Activated CD4-positive, alpha-beta T cell treated with anti-CD3 and anti-CD28 coated beads for 36 hours (primary cell): ENCODE measurements at regions not wholly inside any gene's neighbourhood (a gene's known extent, or its start where the extent isn't known, plus 50 kb on each side); places are given as distances from the start of the nearest gene placed in this dataset.

ENCODE experiments used
- ATAC-seq: fragments of 200-7000 bp; cut with Tn5 transposase; one replicate; pipeline ENCODE4 v1.10.0; 2021; ENCODE audit warnings: mild to moderate bottlenecking, moderate library complexity
- CTCF ChIA-PET: fragments of 350-600 bp; sonication (Branson Sonifier 250); formaldehyde crosslinking; loops from one replicate; lab custom pipeline; 2021; ENCODE audit warnings: antibody characterized with exemption; lab: Charles Lee
- POLR2A ChIA-PET: fragments of 350-600 bp; sonication (Branson Sonifier 250); formaldehyde crosslinking; loops from one replicate; lab custom pipeline; 2021; ENCODE audit warnings: antibody characterized with exemption, inconsistent platforms; lab: Charles Lee
- DNase-seq: peaks from one replicate; pipeline ENCODE4 v3.0.0-alpha.2; 2020
- H3K27ac Mint-ChIP-seq: one replicate; pipeline ENCODE4 v1.8.0; 2021; ENCODE audit warnings: mixed read lengths
- H3K27me3 Mint-ChIP-seq: one replicate; pipeline ENCODE4 v1.8.0; 2021; ENCODE audit warnings: mixed read lengths
- H3K36me3 Mint-ChIP-seq: one replicate; pipeline ENCODE4 v1.8.0; 2021; ENCODE audit warnings: low read depth, mixed read lengths
- H3K4me1 Mint-ChIP-seq: one replicate; pipeline ENCODE4 v1.8.0; 2021; ENCODE audit warnings: mixed read lengths
- H3K4me3 Mint-ChIP-seq: one replicate; pipeline ENCODE4 v1.8.0; 2021; ENCODE audit warnings: mild to moderate bottlenecking, moderate library complexity, mixed read lengths
- H3K9me3 Mint-ChIP-seq: one replicate; pipeline ENCODE4 v1.8.0; 2021; ENCODE audit warnings: low read depth, mixed read lengths
- intact Hi-C, 2 experiments: fragments of 100-400 bp; cut with DNase I in 1 of 2; cut with micrococcal nuclease in 1 of 2; formaldehyde crosslinking; loops; one replicate each; pipeline versions ENCODE4 v1.14.2 to v1.15.1; 2022 to 2024; cut with DNase I, micrococcal nuclease

DNA sequence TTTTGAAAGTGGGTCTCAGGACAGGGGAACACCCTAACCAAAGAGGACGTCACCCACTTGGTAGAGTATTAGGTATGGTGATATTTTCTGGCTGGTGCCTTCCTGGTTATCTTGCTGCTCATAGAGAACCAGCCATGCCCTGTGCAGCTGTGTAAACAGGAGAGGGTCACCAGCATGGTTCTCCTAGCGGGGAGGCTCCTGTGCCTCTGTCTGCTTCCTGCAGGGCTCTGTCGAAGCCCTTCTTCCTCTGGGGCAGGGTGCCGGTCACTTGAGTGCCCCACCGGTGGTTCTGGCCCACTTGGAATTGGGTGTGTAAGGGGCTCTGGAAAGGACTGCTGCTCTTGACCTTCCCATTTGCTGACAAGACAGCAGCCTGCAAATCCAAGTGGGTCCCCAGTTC, 80.5 kb upstream of the KCNK12 start:
- ChIA-PET CTCF (interaction anchor here (0.8 kb wide), 1 partner anchor 634 kb away, joined by 4 read pairs; no protein-coding TSS in a partner anchor), POLR2A (no interaction called here)
- Mint-ChIP-seq H3K4me3 (no peak overlapping the region), H3K4me1 (no peaks in the 10 kb centered on the region), H3K27me3 (peaks cover 2% of the 10 kb centered on the region), H3K36me3 (no peaks in the 10 kb centered on the region), H3K27ac (no peak overlapping the region), H3K9me3 (no peaks in the 10 kb centered on the region)
- ATAC-seq (no peak), DNase-seq (no peak)
- intact Hi-C loops = no loop called here

DNA sequence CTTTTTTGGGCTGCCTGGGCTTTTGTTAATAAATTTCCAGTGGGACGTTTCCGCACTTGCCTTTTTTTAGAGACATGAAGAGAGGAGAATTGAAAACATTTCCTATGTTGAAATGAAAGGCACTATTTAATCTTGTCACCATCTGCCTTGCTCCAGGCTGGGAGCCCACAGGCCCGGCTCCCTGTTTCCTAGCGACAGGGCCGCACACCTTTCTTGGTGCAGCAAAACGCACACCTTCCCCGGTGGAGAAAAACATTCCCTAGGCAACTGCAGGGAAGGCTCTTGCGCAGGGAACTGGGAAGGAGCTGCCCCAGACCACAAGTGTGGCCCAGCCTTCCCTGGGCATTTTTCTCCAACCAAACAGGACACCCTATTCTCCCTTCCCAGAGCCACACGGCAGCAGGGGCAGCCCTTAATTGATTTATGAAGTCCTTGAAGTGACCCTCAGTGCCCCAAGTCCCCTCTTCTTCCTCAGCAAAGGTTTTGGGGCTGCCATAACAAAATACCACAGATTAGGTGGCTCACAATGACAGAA, 79.3 kb upstream of the KCNK12 start:
- ChIA-PET POLR2A (no interaction called here), CTCF (no interaction called here)
- ATAC-seq = no peak
- Mint-ChIP-seq H3K4me1 (no peaks in the 10 kb centered on the region), H3K4me3 (no peak overlapping the region), H3K36me3 (no peaks in the 10 kb centered on the region), H3K27me3 (peaks cover 2% of the 10 kb centered on the region), H3K9me3 (no peaks in the 10 kb centered on the region), H3K27ac (no peak overlapping the region)
- DNase-seq = no peak
- intact Hi-C loops = no loop called here

DNA sequence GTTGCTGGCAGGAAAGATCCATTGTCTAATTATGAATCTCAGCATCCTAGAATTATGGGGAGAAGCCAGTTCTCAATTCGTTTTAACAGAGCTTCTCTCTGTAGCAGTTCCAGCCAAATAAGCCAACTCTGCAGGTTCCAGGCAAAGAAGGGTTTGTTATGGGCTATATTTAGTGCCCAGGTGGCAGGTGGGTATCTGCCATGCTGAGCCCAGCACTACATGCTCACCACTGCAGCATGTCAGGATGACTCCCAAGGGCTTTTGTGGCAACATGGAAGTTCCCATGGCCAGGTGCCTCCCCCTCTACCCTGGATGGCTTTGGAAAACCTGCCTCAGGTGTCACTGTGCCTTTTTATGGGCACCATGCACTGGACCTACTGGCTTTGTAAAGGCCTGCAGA, 74.5 kb upstream of the KCNK12 start:
- no peak for ATAC-seq
- no peaks in the 10 kb centered on the region for H3K4me1 Mint-ChIP-seq
- POLR2A ChIA-PET = no interaction called here
- no peaks in the 10 kb centered on the region for H3K36me3 Mint-ChIP-seq
- no peak overlapping the region for H3K4me3 Mint-ChIP-seq
- no peak overlapping the region for H3K27ac Mint-ChIP-seq
- DNase-seq = no peak
- H3K27me3 Mint-ChIP-seq = peaks cover 4% of the 10 kb centered on the region
- intact Hi-C loops = no loop called here
- H3K9me3 Mint-ChIP-seq = no peaks in the 10 kb centered on the region
- CTCF ChIA-PET = no interaction called here

DNA sequence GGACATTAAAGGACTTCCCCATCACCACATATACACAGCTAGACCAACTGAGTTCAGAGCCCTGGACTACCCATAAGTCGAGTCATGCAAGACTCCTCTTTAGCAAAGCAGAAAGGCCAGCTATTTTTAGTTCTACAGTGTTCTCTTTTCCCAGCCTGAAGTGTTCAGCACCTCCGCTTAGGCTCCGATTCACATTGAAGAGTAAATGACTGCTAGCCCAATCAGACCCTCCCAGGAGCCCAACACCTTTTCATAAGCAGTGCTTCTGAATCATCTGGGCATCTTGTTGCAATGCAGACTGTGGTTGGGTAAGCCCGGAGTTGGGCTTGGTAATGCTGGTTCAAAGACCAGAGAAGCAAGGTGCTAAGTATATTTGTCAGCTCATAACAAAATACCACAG, 73.6 kb upstream of the KCNK12 start:
- Mint-ChIP-seq H3K36me3 (no peaks in the 10 kb centered on the region), H3K4me3 (no peak overlapping the region)
- ATAC-seq = no peak

DNA sequence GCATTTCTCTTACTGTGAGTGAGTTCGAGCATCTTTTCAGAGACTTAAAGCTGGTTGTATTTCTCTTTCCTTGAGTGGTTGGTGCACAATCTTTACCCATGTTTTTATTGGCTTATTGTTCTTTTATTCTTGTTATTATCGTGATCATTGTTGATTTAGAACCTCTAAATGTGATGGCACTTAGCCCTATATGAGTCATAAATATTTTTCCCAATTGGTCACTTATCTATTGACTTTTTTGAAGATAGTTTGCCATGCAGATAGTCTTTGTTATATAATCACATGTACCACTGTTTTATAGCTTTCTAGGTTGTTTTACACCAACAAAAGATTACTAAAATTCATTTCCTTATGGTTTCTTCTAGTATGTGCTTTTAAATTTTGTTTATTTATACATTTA, 70.6 kb upstream of the KCNK12 start:
- ATAC-seq (no peak), DNase-seq (no peak)
- no peaks in the 10 kb centered on the region for H3K4me1 Mint-ChIP-seq
- CTCF ChIA-PET = interaction anchor here (0.6 to 1.0 kb wide), 2 partner anchors 126 to 143 kb away, joined by 3 read pairs; no protein-coding TSS in a partner anchor
- no peak overlapping the region for H3K27ac Mint-ChIP-seq
- peaks cover 2% of the 10 kb centered on the region for H3K27me3 Mint-ChIP-seq
- H3K4me3 Mint-ChIP-seq = no peak overlapping the region
- intact Hi-C loops = no loop called here
- H3K36me3 Mint-ChIP-seq = no peaks in the 10 kb centered on the region
- POLR2A ChIA-PET = no interaction called here
- H3K9me3 Mint-ChIP-seq = peaks cover 6% of the 10 kb centered on the region

More for the DNA sequence above, 73.6 kb upstream of the KCNK12 start:
- Mint-ChIP-seq H3K27me3 (peaks cover 4% of the 10 kb centered on the region), H3K4me1 (no peaks in the 10 kb centered on the region), H3K27ac (no peak overlapping the region), H3K9me3 (no peaks in the 10 kb centered on the region)
- POLR2A ChIA-PET = no interaction called here
- CTCF ChIA-PET = interaction anchor here (1.5 kb wide), 1 partner anchor 12 kb away, joined by 4 read pairs; no protein-coding TSS in a partner anchor
- no peak for DNase-seq
- intact Hi-C loops = no loop called here

DNA sequence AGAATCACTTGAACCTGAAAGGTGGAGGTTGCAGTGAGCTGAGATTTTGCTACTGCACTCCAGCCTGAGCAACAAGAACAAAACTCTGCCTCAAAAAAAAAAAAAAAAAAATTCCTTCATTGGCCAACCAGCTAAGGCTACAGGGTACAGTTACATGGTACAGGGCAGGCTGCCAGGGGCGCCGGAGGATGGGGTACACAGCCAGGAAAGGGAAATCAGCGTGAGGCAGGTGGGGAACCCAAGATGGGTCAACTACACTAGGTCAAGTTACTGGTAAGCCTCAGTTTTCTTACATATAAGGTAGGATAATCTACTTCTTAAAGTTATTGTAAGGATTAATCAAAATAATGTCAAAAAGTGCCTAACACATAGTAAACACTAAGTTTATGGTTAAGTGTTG, 69.6 kb upstream of the KCNK12 start:
- ATAC-seq = no peak
- no peaks in the 10 kb centered on the region for H3K36me3 Mint-ChIP-seq
- POLR2A ChIA-PET = no interaction called here
- peaks cover 2% of the 10 kb centered on the region for H3K27me3 Mint-ChIP-seq
- intact Hi-C loops = no loop called here
- CTCF ChIA-PET = interaction anchor here (1.0 kb wide), 1 partner anchor 127 kb away, joined by 3 read pairs; no protein-coding TSS in a partner anchor
- no peaks in the 10 kb centered on the region for H3K4me1 Mint-ChIP-seq
- H3K9me3 Mint-ChIP-seq = peaks cover 6% of the 10 kb centered on the region
- H3K4me3 Mint-ChIP-seq = no peak overlapping the region
- H3K27ac Mint-ChIP-seq = no peak overlapping the region
- no peak for DNase-seq

DNA sequence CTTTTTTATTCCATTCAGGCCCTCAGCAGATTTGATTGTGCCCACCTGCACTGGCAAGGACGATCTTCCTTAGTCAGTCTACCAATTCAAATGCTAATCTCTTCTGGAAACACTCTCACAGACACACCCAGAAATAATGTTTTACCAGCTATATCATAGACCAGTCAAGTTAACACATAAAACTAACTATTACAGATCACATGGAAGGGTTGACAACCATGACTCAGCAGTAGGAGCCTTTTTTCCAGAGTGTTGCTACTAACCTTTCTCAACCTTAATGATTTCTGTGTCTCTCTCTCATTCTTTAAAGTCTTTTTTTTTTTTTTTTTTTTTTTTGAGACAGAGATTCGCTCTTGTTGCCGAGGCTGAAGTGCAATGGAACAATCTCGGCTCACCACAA, 68.7 kb upstream of the KCNK12 start:
- Mint-ChIP-seq H3K27ac (no peak overlapping the region), H3K9me3 (peaks cover 6% of the 10 kb centered on the region), H3K36me3 (no peaks in the 10 kb centered on the region), H3K4me3 (no peak overlapping the region), H3K4me1 (no peaks in the 10 kb centered on the region), H3K27me3 (peaks cover 2% of the 10 kb centered on the region)
- DNase-seq (no peak), ATAC-seq (no peak)
- CTCF ChIA-PET = no interaction called here
- intact Hi-C loops = no loop called here
- POLR2A ChIA-PET = no interaction called here

DNA sequence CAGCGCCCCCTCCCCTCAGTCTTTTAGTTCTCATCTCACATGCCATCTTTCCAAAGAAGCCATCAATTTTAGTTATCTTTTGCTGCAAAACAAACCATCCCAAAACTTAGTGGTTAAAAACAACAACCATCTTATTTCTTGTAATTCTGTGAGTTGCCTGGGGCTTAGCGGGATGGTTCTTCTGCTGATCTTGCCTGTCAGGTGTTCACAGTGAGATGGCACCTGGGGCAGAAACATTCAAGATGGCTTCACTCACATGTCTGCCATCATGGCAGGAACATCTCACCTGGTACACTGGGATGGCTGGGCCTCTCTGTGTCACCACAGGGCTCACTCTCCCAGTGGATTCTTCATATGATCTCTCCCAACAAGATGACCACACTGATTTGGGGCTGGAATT, 67.6 kb upstream of the KCNK12 start:
- no peaks in the 10 kb centered on the region for H3K4me1 Mint-ChIP-seq
- ATAC-seq (no peak), DNase-seq (no peak)
- H3K36me3 Mint-ChIP-seq = no peaks in the 10 kb centered on the region
- ChIA-PET POLR2A (no interaction called here), CTCF (interaction anchor here (0.6 kb wide), 1 partner anchor 33 kb away, joined by 3 read pairs; no protein-coding TSS in a partner anchor)
- H3K9me3 Mint-ChIP-seq = peaks cover 6% of the 10 kb centered on the region
- intact Hi-C loops = no loop called here
- H3K27me3 Mint-ChIP-seq = peaks cover 2% of the 10 kb centered on the region
- no peak overlapping the region for H3K27ac Mint-ChIP-seq
- H3K4me3 Mint-ChIP-seq = no peak overlapping the region

DNA sequence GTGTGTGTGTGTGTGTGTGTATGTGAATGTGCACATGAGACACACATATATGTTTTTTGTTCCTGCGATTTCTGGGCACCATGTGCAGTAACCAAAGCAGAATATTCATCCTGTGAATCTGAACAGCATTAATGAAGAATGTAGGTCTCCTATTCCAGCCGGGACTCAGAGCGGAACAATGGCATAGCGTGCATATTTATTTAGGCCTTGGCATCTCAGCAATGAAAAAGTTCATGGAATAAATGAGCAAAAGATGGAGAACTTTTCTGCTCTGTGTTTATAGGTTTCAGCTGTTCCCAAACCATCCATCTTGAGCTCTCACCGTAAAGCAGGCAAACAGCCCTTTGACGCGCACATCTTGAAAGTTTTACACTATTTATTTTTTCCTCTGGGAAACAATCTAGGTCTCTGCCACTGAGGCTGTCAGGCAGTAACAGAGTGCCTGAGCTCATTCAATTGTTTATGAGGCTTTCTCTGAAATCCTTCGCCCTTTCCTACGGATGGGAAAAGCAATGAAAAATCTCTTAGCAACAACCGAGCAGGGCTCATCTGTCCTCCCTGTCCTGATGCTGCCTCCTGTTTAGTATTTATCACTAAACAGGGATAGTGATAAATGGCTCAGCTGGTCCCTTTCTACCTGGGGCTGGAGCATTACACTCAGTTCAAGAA, 65.9 kb upstream of the KCNK12 start:
- H3K27ac Mint-ChIP-seq = no peak overlapping the region
- ChIA-PET CTCF (interaction anchor here (0.8 kb wide), 1 partner anchor 131 kb away, joined by 3 read pairs; no protein-coding TSS in a partner anchor), POLR2A (no interaction called here)
- peaks cover under 1% of the 10 kb centered on the region for H3K27me3 Mint-ChIP-seq
- H3K4me3 Mint-ChIP-seq = no peak overlapping the region
- peaks cover 6% of the 10 kb centered on the region for H3K9me3 Mint-ChIP-seq
- H3K4me1 Mint-ChIP-seq = no peaks in the 10 kb centered on the region
- DNase-seq (no peak), ATAC-seq (no peak)
- H3K36me3 Mint-ChIP-seq = no peaks in the 10 kb centered on the region
- intact Hi-C loops = no loop called here

DNA sequence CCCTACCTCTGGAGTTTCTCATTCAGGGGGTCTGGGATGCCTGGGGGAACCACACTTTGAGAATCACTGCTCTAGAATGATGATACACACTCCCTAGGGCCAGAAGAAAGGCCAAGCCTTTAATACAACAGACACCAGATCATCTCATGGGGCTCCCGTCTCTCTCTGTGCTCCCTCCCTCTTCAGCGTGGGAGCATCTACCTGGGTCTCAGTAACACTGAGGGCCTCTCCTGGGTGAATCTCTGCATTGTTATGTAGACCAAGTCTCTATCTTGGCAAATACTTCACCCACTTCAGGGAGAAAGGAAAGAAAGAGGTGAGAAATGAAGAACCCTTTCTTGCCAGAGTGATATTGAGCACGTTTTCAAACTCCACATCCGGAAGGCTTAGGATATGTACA, 65.4 kb upstream of the KCNK12 start:
- no peak for DNase-seq
- H3K9me3 Mint-ChIP-seq = peaks cover 6% of the 10 kb centered on the region
- POLR2A ChIA-PET = no interaction called here
- intact Hi-C loops = no loop called here
- H3K27ac Mint-ChIP-seq = no peak overlapping the region
- no peaks in the 10 kb centered on the region for H3K27me3 Mint-ChIP-seq
- H3K4me3 Mint-ChIP-seq = no peak overlapping the region
- no peaks in the 10 kb centered on the region for H3K36me3 Mint-ChIP-seq
- no peaks in the 10 kb centered on the region for H3K4me1 Mint-ChIP-seq
- CTCF ChIA-PET = no interaction called here
- no peak for ATAC-seq

DNA sequence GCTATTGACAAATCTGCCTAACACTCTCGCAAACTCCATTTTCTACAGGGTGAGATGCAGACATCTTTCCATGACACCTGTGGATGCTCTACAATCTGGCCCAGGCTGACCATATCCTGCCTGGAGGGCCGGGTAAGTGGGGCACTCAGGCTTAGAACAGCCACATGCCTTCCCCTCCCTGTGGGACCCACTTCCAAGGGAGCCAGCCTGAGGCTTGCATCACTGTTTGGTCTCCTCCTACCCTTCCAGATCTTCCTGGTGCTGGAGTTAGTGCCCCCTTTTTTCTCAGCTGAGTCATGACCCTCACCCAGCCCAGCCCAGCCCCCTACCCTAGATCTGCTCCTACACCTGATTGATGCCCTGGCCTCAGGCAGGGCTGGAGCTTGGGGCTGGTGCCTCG, 62.0 kb upstream of the KCNK12 start:
- intact Hi-C loops = no loop called here
- ChIA-PET POLR2A (no interaction called here), CTCF (interaction anchor here (0.8 kb wide), 1 partner anchor 11 kb away, joined by 4 read pairs; no protein-coding TSS in a partner anchor)
- DNase-seq = no peak
- no peaks in the 10 kb centered on the region for H3K27me3 Mint-ChIP-seq
- no peaks in the 10 kb centered on the region for H3K4me1 Mint-ChIP-seq
- H3K4me3 Mint-ChIP-seq = no peak overlapping the region
- no peaks in the 10 kb centered on the region for H3K36me3 Mint-ChIP-seq
- no peak for ATAC-seq
- H3K9me3 Mint-ChIP-seq = no peaks in the 10 kb centered on the region
- no peak overlapping the region for H3K27ac Mint-ChIP-seq

DNA sequence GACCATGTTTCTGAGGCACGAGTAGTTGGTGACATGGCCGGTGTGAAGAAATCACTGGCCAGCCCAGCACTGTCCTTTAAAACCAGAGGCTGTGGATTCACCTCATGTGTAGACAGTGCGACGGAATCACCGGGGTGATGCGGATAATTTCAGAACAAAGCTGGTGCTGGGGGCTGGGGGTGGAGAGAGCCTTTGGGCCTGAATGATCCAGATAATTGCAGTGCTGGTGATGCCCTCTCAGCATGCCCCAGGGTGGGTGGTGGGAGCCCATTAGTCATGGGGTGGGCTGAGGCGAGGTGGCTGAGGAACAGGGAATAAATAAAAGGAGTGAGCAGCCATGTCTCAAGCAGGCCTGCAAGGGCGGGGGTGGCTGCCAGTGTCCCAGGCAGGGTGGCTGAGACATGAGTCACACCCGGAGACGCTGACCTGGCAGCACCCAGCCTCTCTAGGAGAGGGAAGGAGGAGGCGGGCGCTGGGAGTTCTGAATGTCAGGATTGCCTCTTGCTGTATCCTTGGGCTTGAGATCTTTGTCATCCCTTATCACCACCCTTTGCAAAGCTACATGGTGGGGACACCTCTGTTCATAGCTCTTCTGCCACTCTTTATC, 61.1 kb upstream of the KCNK12 start:
- POLR2A ChIA-PET = no interaction called here
- DNase-seq = no peak
- Mint-ChIP-seq H3K27ac (no peak overlapping the region), H3K27me3 (no peaks in the 10 kb centered on the region), H3K4me3 (no peak overlapping the region), H3K9me3 (no peaks in the 10 kb centered on the region), H3K36me3 (no peaks in the 10 kb centered on the region), H3K4me1 (no peaks in the 10 kb centered on the region)
- intact Hi-C loops = no loop called here
- ATAC-seq = no peak
- CTCF ChIA-PET = interaction anchor here (0.7 to 0.8 kb wide), 2 partner anchors 12 to 68 kb away, joined by 3 to 4 read pairs; no protein-coding TSS in a partner anchor
